ENCODE measurements at regions not wholly inside any gene's neighbourhood (a gene's known extent, or its start where the extent isn't known, plus 50 kb on each side); places are given as distances from the start of the nearest gene placed in this dataset.

- TF ChIP-seq CTCF (IDR thresholded peaks at IDR 0.05), result no peak
- TF ChIP-seq POLR2AphosphoS5 (IDR thresholded peaks at IDR 0.05; ENCODE audit: insufficient read depth in 1 of 2, low read depth in 1 of 2), result no peak
Observed at GRCh38 chr7:132691201-132691600, 114.9 kb upstream of the PLXNA4 start.

All from vagina (tissue), 2 donors.